ENCODE measurements at regions not wholly inside any gene's neighbourhood (a gene's known extent, or its start where the extent isn't known, plus 50 kb on each side); places are given as distances from the start of the nearest gene placed in this dataset.
"Not testable (repeated sequence)": the region's sequence is repeated elsewhere in the genome, so short reads cannot be mapped to it uniquely, and the experiment has no call there.

GRCh38 chr12:28781671-28782652, 367.1 kb upstream of the FAR2 start:
- intact Hi-C loops (cut with micrococcal nuclease): no loop called here
- CTCF ChIA-PET: interaction anchor here (0.6 to 1.3 kb wide), 2 partner anchors 9 to 243 kb away, joined by 3 to 5 read pairs; no protein-coding TSS in a partner anchor

GRCh38 chr12:28782812-28783211, 366.3 kb upstream of the FAR2 start:
- Mint-ChIP-seq H3K27me3 (no peaks in the 10 kb centered on the region), H3K4me1 (ENCODE audit: low read depth) (no peaks in the 10 kb centered on the region), H3K36me3 (ENCODE audit: low read depth) (no peaks in the 10 kb centered on the region), H3K9me3 (no peaks in the 10 kb centered on the region), H3K4me3 (no peak overlapping the region), H3K27ac (no peak overlapping the region)
- TF ChIP-seq CTCF (IDR thresholded peaks at IDR 0.05): no peak
- ChIA-PET POLR2A (no interaction called here), CTCF (no interaction called here)
- DNase-seq (no peak), ATAC-seq (no peak)
- intact Hi-C loops (cut with micrococcal nuclease): no loop called here

More at GRCh38 chr12:28781671-28782652, 367.1 kb upstream of the FAR2 start:
- no peak for TF ChIP-seq CTCF (IDR thresholded peaks at IDR 0.05)
- POLR2A ChIA-PET: no interaction called here
- no peaks in the 10 kb centered on the region for H3K9me3 Mint-ChIP-seq
- no peak for ATAC-seq
- no peaks in the 10 kb centered on the region for H3K27me3 Mint-ChIP-seq
- H3K4me3 Mint-ChIP-seq: no peak overlapping the region
- H3K36me3 Mint-ChIP-seq (ENCODE audit: low read depth): no peaks in the 10 kb centered on the region
- no peak overlapping the region for H3K27ac Mint-ChIP-seq
- H3K4me1 Mint-ChIP-seq (ENCODE audit: low read depth): no peaks in the 10 kb centered on the region
- no peak for DNase-seq

GRCh38 chr12:28787151-28787550, 361.9 kb upstream of the FAR2 start:
- DNase-seq: no peak
- Mint-ChIP-seq H3K27me3 (no peaks in the 10 kb centered on the region), H3K27ac (no peak overlapping the region), H3K4me1 (ENCODE audit: low read depth) (no peaks in the 10 kb centered on the region), H3K36me3 (ENCODE audit: low read depth) (no peaks in the 10 kb centered on the region), H3K4me3 (no peak overlapping the region), H3K9me3 (no peaks in the 10 kb centered on the region)
- no peak for TF ChIP-seq CTCF (IDR thresholded peaks at IDR 0.05)
- ChIA-PET CTCF (no interaction called here), POLR2A (interaction anchor here (0.5 kb wide), 1 partner anchor 948 kb away, joined by 3 read pairs; no protein-coding TSS in a partner anchor)
- intact Hi-C loops (cut with micrococcal nuclease): no loop called here
- no peak for ATAC-seq

- POLR2A ChIA-PET: interaction anchor here (0.5 kb wide), 1 partner anchor 9 kb away, joined by 3 read pairs; no protein-coding TSS in a partner anchor
- H3K4me1 Mint-ChIP-seq (ENCODE audit: low read depth); intact Hi-C loops (cut with micrococcal nuclease); H3K4me3 Mint-ChIP-seq; DNase-seq; CTCF ChIA-PET; H3K27ac Mint-ChIP-seq; H3K9me3 Mint-ChIP-seq; H3K36me3 Mint-ChIP-seq (ENCODE audit: low read depth); H3K27me3 Mint-ChIP-seq; ATAC-seq: not testable (repeated sequence)
Observed at GRCh38 chr12:28788256-28788655, 360.8 kb upstream of the FAR2 start.

GRCh38 chr12:28793581-28794151, 355.4 kb upstream of the FAR2 start:
- Mint-ChIP-seq H3K9me3 (no peaks in the 10 kb centered on the region), H3K27ac (no peak overlapping the region), H3K36me3 (ENCODE audit: low read depth) (no peaks in the 10 kb centered on the region), H3K4me3 (no peak overlapping the region), H3K27me3 (no peaks in the 10 kb centered on the region), H3K4me1 (ENCODE audit: low read depth) (no peaks in the 10 kb centered on the region)
- no peak for TF ChIP-seq CTCF (IDR thresholded peaks at IDR 0.05)
- intact Hi-C loops (cut with micrococcal nuclease): no loop called here
- ChIA-PET CTCF (no interaction called here), POLR2A (no interaction called here)
- DNase-seq: no peak
- ATAC-seq: no peak

Measured in activated CD8-positive, alpha-beta T cell treated with anti-CD3 and anti-CD28 coated beads for 36 hours (primary cell).